MM.1S (cell line): ENCODE measurements at regions not wholly inside any gene's neighbourhood (a gene's known extent, or its start where the extent isn't known, plus 50 kb on each side); places are given as distances from the start of the nearest gene placed in this dataset.

ENCODE experiments used
- DNase-seq: peaks from one replicate; pipeline ENCODE4 v3.0.0-alpha.2; 2015
- H2AFZ ChIP-seq: fragments of 300-600 bp; sonication (generic); 2 replicates; pipeline ENCODE4 v1.6.0; 2016; ENCODE audit warnings: antibody characterized with exemption, low read length
- H3F3A ChIP-seq: fragments of 300-600 bp; sonication (generic); 2 replicates; pipeline ENCODE4 v1.6.1; 2016; ENCODE audit warnings: mild to moderate bottlenecking, antibody characterized with exemption, low read length, moderate library complexity, mixed read lengths; ENCODE audit not compliant: insufficient read depth
- H3K27ac ChIP-seq: fragments of 300-600 bp; sonication (generic); 2 replicates; pipeline ENCODE4 v1.5.1; 2016; ENCODE audit warnings: mild to moderate bottlenecking, low read length
- H3K27me3 ChIP-seq: fragments of 300-600 bp; sonication (generic); replicated peaks from 2 replicates; pipeline ENCODE4 v1.6.0; 2016; ENCODE audit warnings: low read length; ENCODE audit not compliant: insufficient read depth
- H3K36me3 ChIP-seq: fragments of 300-600 bp; sonication (generic); replicated peaks from 2 replicates; pipeline ENCODE4 v1.6.1; 2016; ENCODE audit warnings: mild to moderate bottlenecking, low read length, mixed read lengths; ENCODE audit not compliant: insufficient read depth
- H3K4me1 ChIP-seq: fragments of 300-600 bp; sonication (generic); 2 replicates; pipeline ENCODE4 v1.6.1; 2016; ENCODE audit warnings: low read length, mixed read lengths
- H3K4me2 ChIP-seq: fragments of 300-600 bp; sonication (generic); 2 replicates; pipeline ENCODE4 v1.6.0; 2016; ENCODE audit warnings: low read depth, low read length
- H3K4me3 ChIP-seq: fragments of 300-600 bp; sonication (generic); 2 replicates; pipeline ENCODE4 v1.5.1; 2016; ENCODE audit warnings: low read length, mixed read lengths
- H3K79me2 ChIP-seq: fragments of 300-600 bp; sonication (generic); 2 replicates; pipeline ENCODE4 v1.6.1; 2016; ENCODE audit warnings: mixed run types, low read length, mixed read lengths
- H3K9ac ChIP-seq: fragments of 300-600 bp; sonication (generic); 2 replicates; pipeline ENCODE4 v1.6.1; 2016; ENCODE audit warnings: low read length, mixed read lengths
- H3K9me2 ChIP-seq: fragments of 300-600 bp; sonication (generic); replicated peaks from 2 replicates; pipeline ENCODE4 v1.6.1; 2016; ENCODE audit warnings: mild to moderate bottlenecking, low read length, mixed read lengths; ENCODE audit not compliant: insufficient read depth
- H3K9me3 ChIP-seq: fragments of 300-600 bp; sonication (generic); replicated peaks from 2 replicates; pipeline ENCODE4 v1.6.1; 2016; ENCODE audit warnings: mild to moderate bottlenecking, low read length, mixed read lengths; ENCODE audit not compliant: insufficient read depth
- H4K20me1 ChIP-seq: fragments of 300-600 bp; sonication (generic); 2 replicates; pipeline ENCODE4 v1.6.1; 2016; ENCODE audit warnings: mild to moderate bottlenecking, low read length, moderate library complexity, mixed read lengths; ENCODE audit not compliant: insufficient read depth
- EZH2 ChIP-seq: fragments of 300-600 bp; sonication (generic); optimal IDR thresholded peaks from 2 replicates; pipeline ENCODE3; 2017; ENCODE audit warnings: low read depth, mild to moderate bottlenecking, antibody characterized with exemption, low read length, mixed read lengths
- EZH2phosphoT487 ChIP-seq: fragments of 300-600 bp; sonication (generic); IDR thresholded peaks from 2 replicates; pipeline ENCODE4 v1.6.1; 2018; ENCODE audit warnings: antibody characterized with exemption, low read length
- TF ChIP-seq, protein P1 (sequence below): fragments of 300-600 bp; sonication (generic); IDR thresholded peaks from 2 replicates; pipeline ENCODE4 v1.5.1; 2016; ENCODE audit warnings: antibody characterized with exemption, low read length, mixed read lengths

DNA sequence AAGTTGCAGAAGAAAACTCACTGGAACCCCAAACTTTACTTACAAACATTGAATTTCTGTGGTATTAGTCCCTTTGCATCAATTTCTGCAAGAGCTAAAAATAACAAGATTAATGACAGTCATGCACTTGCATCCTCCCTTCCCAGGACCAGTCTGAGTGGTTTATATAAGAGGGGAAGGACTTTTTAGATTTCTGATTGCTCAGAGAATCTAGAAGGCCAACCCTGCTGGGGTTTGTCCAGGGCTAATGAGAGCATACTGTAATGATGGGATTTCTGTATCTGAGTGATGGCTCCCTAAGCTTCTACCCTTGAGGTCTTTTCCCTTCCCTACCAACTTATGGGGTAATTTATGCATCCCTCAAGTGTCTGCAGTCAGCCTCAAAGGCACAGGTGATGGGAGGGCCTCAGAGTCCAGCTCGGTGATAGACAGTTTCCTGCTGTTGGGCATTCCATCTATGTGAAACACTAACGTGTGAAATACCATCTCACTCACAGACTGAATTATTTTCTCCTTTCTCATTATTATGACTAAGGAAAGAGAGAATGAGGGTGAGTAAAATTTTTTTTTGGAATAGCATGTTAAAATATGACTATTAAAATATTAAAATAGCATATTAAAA lies 556.3 kb downstream of the RIT2 start:
- H3K9me2 ChIP-seq, result no peaks in the 10 kb centered on the region
- no peaks in the 10 kb centered on the region for H4K20me1 ChIP-seq
- no peak overlapping the region for H3K27ac ChIP-seq
- no peak overlapping the region for H3K4me2 ChIP-seq
- H3K4me1 ChIP-seq, result no peaks in the 10 kb centered on the region
- H3K9ac ChIP-seq, result no peak overlapping the region
- H3K27me3 ChIP-seq, result no peaks in the 10 kb centered on the region
- H2AFZ ChIP-seq, result no peak overlapping the region
- H3K36me3 ChIP-seq, result no peaks in the 10 kb centered on the region
- no peaks in the 10 kb centered on the region for H3F3A ChIP-seq
- DNase-seq, result no peak
- no peaks in the 10 kb centered on the region for H3K79me2 ChIP-seq
- no peak overlapping the region for H3K4me3 ChIP-seq
- TF ChIP-seq EZH2phosphoT487 (no peak), EZH2 (no peak)
- TF ChIP-seq, protein P1, sequence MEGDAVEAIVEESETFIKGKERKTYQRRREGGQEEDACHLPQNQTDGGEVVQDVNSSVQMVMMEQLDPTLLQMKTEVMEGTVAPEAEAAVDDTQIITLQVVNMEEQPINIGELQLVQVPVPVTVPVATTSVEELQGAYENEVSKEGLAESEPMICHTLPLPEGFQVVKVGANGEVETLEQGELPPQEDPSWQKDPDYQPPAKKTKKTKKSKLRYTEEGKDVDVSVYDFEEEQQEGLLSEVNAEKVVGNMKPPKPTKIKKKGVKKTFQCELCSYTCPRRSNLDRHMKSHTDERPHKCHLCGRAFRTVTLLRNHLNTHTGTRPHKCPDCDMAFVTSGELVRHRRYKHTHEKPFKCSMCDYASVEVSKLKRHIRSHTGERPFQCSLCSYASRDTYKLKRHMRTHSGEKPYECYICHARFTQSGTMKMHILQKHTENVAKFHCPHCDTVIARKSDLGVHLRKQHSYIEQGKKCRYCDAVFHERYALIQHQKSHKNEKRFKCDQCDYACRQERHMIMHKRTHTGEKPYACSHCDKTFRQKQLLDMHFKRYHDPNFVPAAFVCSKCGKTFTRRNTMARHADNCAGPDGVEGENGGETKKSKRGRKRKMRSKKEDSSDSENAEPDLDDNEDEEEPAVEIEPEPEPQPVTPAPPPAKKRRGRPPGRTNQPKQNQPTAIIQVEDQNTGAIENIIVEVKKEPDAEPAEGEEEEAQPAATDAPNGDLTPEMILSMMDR, result no peak
- H3K9me3 ChIP-seq, result no peaks in the 10 kb centered on the region

- H3K27ac ChIP-seq, result no peak overlapping the region
- no peaks in the 10 kb centered on the region for H3K4me1 ChIP-seq
- DNase-seq, result no peak
- no peaks in the 10 kb centered on the region for H3K9me3 ChIP-seq
- H3K79me2 ChIP-seq, result no peaks in the 10 kb centered on the region
- TF ChIP-seq EZH2, result no peak
- TF ChIP-seq, protein P1, result no peak
- no peak for TF ChIP-seq EZH2phosphoT487
- no peaks in the 10 kb centered on the region for H3K36me3 ChIP-seq
- H3K4me2 ChIP-seq, result no peak overlapping the region
- no peak overlapping the region for H3K9ac ChIP-seq
- H2AFZ ChIP-seq, result no peak overlapping the region
- no peak overlapping the region for H3K4me3 ChIP-seq
- H3K9me2 ChIP-seq, result no peaks in the 10 kb centered on the region
- H3K27me3 ChIP-seq, result no peaks in the 10 kb centered on the region
- H3F3A ChIP-seq, result no peaks in the 10 kb centered on the region
- no peaks in the 10 kb centered on the region for H4K20me1 ChIP-seq
Observed at GRCh38 chr18:42561521-42561920, 554.0 kb downstream of the RIT2 start.

GRCh38 chr18:42563995-42564394 lies 551.5 kb downstream of the RIT2 start:
- Histone ChIP-seq H3K4me2 (no peak overlapping the region), H3K4me1 (no peaks in the 10 kb centered on the region), H3K27ac (no peak overlapping the region), H3K36me3 (no peaks in the 10 kb centered on the region), H3K27me3 (no peaks in the 10 kb centered on the region), H3K9me3 (no peaks in the 10 kb centered on the region), H3K9me2 (no peaks in the 10 kb centered on the region), H3F3A (no peaks in the 10 kb centered on the region), H4K20me1 (no peaks in the 10 kb centered on the region), H2AFZ (0 out of 2 replicates have a peak overlapping the region, but pooled peaks have one; percentile 1), H3K9ac (no peak overlapping the region), H3K4me3 (no peak overlapping the region), H3K79me2 (no peaks in the 10 kb centered on the region)
- TF ChIP-seq EZH2phosphoT487 (no peak), EZH2 (no peak)
- TF ChIP-seq, protein P1, result no peak
- peak; percentile 16 for DNase-seq
